ENCODE measurements at regions not wholly inside any gene's neighbourhood (a gene's known extent, or its start where the extent isn't known, plus 50 kb on each side); places are given as distances from the start of the nearest gene placed in this dataset.

DNA sequence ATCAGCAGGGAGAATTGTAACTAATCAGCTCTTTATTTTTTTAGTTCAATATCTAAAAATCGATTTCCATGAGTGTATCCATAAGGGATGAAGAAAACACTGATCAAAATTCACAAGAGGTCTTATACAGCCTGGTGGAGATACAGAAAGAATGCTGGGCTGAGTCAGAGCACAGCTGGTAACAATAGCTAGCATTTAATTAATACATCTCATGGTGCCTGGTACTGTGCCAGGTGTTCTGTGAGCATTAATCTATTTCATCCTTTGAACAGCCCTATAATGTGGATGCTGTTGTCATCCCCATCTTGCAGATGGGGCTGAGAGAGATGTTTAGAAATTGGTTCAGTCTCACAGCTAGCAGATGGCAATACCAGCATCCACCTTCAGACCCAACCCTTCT lies 250.9 kb upstream of the RPS6KA3 start:
- no peak for DNase-seq

DNA sequence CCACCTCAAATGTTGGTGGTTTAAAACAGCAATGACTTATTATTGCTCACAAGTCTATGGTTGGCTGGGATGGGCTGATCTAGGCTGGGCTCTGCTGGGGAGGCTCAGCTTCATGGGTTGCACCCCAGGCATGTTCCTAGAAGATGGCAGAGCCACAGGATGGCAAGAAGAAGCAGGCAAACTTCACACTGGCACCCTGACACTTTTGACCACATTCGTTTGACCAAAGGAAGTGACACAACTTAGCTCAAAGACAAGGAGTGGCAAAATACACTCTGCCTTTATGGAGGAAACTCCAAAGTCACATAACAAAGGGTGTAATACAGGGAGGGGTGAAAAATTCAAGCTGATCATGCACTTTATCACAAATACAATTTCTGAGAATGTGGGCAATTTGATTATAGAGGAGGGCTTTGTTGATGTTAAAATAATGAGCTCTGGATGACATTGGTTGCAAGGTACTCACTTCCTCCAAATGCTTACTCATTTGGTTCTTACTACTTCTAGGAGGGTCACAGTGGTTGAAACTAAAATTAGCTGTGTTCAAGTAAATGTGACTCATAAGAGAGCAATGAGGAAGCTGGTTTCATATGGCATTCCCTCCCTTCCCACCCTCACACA lies 249.2 kb upstream of the RPS6KA3 start:
- no peak for DNase-seq

DNA sequence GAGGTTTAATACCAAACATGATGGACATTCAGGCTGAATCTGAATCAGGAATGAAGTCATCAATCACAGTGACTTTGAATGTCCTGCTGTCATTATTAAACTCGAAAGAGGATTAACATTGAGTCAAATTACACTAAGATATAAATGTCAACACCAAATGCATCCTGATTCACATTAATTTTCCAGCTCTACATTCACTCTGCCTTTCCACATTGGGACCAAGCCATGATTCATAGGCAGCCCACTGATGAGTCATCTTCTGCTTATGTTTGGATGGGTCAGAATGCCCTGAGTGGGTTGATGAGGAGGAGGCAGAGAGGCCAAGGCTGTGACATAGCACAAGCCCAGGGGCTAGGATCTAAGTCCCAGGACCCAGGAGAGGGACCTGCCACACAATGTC lies 247.6 kb upstream of the RPS6KA3 start:
- no peak for DNase-seq

DNA sequence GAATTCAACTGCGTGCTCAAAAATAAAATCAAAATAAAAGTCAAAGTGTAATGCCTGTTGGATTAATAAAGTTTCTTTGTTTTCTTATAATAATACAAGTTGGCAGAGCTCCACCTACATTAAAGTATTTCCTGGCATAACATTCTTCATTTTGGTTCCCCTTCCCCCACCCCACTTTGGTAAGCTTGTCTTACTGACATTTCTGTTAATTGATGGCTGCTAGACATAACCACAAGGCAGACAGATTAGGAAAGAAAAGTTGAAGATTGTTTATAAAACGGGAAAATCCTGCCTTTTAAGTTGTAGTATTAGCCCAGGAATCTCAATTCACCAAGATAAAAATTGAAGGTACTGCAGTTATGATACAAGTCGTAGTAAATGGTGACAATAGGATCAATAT lies 246.5 kb upstream of the RPS6KA3 start:
- no peak for DNase-seq

DNA sequence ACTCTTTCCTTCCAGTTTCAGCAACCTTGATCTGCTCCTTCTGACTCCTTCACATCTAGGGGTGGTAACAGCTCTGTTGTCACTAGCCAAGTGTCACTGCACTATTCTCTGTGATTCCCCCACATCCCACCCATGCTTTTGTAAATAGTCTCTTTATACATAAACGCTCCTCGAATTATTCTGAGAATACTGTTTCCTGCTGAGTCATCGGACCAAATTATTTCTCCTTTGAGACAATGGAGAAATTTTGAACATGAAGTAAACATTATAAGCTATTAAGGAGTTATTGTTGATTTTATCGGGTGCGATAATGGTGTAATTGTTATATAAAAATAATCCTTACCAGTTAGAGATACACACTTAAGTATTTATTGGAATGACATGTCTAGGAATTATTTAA lies 245.1 kb upstream of the RPS6KA3 start:
- no peak for DNase-seq

DNA sequence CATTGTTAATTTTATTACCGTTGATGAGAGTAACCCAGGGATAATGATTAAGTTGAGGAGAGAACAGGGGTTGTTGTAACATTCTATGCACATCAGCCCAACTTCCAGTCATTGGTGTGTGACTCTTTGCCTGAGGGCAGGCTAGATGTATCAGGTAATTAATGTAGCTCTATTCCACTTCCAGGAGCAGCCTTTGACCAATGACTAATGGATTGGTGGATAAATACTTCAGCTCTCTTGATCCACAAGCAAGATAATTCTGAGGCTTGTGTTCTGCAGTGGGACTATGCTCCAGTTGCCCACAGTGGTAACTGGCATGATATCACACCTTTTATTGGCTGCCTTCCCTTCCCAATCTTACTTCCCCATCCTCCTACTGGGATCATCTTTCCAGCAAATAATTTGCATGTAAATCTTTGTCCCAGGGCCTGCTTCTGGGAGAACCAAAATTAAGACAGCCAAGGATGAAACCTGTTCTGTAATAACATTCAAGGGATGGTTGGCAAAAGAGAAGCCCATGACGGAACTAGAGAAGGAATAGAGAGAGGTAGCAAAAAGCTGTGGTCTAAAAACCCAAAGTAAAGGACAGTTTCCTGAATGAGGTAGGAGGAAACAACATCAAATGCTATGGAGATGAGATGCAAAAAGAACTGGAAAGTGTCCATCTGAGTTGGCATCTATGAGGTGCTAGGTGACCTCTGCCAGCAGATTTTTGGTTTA lies 241.4 kb upstream of the RPS6KA3 start:
- no peak for DNase-seq

DNA sequence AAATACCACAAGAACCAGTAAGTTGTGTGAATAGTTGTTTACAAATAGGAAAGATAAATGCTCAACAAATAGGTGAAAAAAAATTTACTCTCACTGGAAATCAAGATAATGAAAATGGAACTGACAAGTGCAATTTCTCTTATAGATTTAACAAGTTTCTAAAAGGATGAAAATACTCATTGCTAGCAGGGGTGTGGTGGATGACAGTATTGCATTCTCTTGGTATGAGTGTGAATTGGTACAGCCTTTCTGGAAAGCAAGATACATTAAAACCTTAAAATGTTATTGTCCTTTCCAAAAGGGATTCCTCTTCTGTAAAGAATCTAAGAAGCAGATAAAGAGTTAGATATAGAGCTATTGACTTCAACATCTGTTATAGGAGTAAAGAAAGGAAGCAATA lies 240.0 kb upstream of the RPS6KA3 start:
- DNase-seq, result no peak

DNA sequence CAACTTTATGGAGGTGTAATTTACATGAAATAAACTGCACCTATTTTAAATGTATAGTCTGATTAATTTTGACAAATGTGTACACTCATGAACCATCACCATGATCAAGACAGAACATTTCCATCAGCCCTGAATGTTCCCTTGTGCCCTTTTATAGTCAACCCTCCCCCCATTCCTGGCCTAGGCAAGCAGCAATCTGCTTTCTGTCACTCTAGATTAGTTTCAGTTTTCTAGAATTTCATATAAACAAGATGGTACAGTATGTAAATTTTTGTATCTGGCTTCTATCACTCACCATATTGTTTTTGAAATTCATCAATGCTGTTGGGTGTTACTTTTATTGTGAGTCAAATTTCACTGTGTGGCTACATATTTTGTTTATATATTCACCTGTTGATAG lies 234.2 kb upstream of the RPS6KA3 start:
- no peak for DNase-seq

DNA sequence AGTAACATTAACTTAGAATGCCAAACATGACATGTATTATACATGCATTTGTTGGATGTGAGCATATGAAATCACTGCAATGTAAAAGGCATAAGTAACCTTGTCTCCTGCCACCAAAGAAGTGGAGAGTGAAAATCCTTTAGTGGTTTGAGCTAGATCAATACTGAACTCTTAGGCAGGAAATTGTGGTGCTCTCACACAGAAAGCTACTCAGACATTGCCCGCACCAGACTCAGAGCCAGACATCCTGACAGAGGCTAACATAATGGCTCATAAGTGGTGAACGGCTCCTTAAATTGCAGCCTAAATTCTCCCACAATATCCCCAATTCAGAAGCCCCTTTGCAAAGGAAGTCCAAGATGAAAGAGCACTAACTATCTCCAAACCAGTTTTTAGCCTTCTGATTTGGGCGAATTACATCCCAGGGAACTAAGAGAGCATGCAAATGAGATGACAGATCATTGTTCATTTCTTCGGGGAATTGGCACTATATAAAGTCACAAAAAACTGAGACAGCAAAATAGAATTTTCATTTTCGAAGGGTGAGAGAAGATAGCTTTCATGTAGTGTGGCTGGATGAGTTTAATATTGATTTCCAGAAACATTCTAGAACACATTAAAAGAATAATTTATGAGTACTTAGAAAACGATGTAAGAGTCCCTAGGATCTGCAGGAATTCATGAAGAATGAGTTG lies 233.6 kb upstream of the RPS6KA3 start:
- no peak for DNase-seq

DNA sequence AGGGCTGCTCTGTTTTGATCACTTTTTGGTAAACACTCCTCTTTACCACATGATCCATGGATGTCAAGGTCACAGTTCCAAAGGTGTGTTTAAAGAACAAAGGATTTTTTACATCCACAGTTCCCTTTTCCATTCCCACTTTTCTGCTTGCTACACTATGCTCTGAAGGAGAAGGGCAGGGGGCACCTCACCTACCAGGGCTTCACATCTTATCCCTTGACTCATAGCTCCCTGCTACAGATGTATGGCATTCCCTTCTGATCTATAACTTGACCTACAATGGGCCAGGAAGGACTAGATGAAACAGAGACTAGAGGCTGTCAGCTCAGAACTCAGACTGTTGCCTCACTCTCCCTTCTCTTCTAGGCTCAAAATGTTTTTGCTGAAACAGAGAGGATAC lies 233.1 kb upstream of the RPS6KA3 start:
- no peak for DNase-seq

DNA sequence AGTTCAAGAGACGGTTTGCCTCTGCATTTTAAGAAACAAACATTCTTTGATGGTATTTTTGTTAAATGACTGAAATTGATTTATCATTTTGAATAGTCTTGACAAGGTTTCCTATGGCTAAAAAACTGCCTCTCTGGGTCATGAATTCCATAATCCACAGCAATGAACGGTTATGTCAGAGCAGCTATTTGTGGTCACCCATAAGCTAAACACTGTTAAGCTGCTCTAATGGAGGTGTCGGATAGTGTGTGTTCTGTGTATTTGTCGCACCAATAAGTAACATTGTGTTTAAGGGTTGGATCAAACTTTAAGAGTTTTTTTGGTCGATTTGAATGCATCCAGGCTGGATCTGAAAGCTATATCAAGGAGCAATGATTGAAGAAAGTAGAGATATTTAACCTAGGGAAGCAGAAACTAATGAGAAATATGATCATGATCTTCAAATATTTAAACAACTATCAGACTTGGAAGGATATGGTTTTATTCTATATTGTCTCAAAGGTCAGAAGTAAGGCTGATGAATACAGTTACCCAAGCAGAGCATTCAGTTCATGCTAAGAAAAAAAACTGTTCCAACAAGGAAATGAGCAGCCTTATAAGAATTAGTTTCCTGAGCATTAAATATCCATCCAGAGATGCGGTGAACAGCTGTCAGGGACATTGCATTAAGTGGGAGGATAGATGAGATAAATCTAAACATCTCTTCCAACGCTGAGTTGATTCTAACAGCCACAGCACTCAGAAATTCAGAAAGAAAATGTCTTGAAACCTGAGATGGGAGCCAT lies 232.3 kb upstream of the RPS6KA3 start:
- no peak for DNase-seq

DNA sequence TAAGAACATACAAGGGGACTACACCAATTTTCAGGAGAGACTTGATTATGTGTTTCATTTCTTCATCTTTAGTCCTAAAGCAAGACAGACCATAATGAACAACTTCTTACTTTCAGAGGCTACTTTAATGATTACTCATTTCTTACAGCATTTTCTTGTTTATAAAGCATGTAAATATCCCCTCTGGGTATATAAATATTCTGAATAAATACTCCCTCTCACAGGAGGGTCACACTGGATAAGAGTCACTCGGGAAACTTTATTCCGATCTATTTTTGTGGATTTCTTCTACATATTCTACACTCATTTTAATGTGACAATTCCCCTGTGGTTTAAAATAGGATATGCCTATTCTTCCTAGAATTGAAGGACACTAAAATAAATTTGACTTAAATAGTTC lies 228.9 kb upstream of the RPS6KA3 start:
- no peak for DNase-seq

DNA sequence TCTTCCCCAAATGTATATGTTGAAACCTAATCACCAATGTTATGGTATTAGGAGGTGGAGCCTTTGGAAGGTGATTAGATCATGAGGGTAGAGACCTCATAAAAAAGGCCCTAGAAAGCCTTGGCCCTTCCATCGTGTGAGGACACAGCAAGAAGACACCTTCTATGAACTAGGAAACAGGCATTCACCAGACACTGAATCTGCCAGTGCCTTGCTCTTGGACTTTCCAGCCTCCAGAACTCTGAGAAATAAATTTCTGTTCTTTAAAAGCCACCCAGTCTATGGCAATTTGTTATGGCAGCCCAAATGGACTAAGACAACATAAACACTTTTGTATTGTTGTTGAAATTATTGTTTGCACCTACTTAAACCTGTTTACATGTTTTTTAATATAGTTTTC lies 221.8 kb upstream of the RPS6KA3 start:
- no peak for DNase-seq

DNA sequence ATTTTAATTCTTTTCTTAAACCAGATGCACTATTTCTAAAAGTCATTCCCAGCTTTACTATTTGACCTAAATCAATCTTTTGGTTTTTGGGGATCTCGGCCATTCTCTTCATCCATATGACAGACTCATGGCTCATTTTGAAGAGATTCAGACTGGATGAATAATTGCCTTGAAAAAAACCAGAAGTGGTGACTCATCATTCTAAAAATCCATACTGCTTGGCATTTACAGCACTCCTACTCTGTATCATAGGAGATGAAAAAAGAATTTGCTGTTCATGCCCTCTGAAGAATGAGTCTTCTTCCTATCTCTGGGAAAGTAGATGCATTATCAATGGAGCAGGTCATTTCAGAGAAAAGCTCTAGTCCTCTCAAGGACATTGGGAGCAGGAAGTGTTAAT lies 220.5 kb upstream of the RPS6KA3 start:
- no peak for DNase-seq

DNA sequence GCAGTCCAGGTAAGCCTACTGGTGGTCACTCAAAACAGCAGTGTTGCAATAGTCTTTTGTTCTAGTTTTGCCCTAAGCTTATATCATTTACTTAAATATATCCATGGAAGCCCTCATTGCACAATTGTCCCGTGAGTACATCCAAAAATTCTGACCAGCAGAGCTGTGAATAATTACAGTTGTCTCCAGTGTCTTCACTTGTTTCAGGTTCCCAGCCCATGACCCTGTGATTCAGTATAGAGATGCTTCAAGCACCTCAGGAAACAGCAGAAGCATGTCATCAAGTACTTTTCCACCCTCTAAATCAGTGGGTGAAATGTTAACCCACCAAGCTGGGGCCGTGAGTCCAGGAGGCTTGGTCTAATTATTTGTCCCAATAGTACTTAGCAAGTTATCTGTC lies 214.9 kb upstream of the RPS6KA3 start:
- DNase-seq, result no peak

DNA sequence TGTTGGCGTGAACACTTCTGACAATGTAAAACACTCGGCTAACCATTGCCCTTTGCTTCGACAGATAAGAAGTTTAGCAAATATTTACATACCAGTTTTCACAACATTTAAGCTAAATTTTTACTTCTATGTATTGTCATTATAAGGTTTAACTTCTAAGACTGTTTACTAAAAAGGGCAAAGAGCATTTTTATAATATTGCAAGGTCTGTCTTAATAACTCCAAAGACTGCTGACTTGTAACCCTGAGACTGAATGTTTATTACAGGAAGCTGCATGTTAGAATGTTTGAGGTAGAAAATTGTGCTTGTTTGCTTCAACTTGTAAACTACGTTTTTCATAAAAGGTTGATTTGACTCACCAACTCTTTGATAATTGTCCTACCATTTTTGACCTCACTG lies 213.2 kb upstream of the RPS6KA3 start:
- no peak for DNase-seq

DNA sequence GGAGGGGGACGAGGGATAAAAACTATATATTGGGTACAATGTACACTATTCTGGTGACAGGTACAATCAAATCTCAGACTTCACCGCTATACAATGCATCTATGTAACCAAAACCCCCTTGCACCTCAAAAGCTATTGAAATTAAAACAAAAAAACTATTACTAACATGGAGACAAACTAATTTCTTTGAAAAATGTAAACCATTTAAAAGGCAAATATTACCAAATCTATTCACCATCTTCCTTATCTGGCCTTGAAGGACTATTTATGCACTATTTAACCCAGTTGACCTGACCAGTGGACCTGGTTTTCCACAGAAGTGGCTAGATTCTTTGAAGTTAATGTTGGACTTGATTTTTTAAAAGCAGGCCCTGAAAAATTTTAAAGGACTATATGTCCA lies 212.3 kb upstream of the RPS6KA3 start:
- DNase-seq, result no peak

DNA sequence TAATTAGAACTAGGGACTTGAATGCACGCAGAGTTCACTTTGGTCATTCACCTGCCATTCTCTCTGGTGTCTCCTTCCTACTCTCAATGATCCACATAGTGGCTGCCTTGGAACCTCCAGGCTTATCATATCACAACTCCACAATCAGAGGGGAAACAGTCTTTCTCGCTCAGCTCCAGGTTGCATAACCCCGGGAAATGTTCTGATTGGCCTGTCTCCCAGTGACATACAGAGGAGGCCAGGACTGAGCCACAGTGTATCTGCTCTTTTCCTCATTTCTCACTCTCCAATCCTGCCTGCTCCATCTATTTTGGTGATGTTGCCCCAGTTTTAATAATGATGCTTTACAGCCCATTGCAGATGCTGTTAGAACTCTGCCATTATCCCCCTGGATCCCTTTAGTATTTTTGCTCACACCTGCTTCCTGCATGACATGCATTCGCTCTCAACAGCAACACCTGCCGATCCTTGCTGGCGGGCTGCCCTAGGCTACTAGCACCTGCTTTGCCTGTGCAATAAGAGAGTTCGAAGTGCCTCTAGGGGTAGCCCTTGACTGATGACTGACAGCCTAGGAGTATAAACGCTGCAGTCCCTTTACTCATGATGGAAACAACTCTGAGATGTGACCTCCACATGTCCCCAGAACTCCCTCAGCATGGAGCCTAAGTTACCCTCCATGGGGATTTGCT lies 211.3 kb upstream of the RPS6KA3 start:
- peak; percentile 78 for DNase-seq

DNA sequence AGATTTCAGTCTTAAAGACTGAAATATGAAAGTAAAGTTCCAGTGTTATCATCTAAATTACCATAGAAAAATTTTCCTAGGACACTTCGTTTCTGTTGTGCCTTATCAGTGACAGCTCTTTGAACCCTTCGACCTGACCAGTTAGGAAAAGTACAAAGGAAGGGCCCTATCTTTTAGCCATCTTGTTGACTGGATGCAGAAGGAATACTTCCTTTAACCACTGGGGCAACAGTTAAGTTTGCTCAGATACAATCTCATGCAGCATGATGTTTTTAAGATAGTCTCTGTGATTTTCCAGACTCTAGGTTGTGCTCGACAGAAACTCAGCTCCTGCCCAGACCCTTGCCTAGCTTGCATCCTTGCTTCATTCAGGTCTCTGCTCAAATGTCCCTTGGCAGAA lies 210.5 kb upstream of the RPS6KA3 start:
- no peak for DNase-seq

DNA sequence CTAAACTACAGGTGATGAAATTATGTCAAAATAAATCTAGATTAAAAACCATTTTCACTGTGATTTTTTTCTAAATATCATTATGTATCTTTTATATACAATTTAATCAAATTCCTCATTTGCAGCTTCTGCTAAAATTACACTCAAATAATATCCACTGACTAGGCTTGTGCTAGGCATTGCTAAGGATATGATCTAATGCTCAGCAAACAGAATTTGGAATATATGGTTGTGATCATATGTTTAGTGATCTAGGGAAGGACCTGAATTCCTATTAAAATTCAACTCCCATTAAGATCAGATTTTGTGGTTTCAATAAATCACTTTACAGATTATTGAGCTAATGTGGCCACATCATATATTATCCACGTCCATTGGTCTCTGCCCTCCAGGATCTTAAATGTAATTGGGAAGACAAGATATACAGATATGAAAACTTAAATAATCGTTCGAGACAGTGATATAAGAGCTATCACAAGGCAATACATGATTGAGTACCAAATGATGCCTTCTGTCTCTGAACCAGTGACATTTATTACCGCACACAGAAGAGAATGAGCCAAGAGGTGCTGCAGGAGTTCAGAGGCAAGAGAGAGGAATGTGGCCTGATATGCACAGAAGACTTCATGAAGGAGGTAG lies 206.0 kb upstream of the RPS6KA3 start:
- no peak for DNase-seq

DNA sequence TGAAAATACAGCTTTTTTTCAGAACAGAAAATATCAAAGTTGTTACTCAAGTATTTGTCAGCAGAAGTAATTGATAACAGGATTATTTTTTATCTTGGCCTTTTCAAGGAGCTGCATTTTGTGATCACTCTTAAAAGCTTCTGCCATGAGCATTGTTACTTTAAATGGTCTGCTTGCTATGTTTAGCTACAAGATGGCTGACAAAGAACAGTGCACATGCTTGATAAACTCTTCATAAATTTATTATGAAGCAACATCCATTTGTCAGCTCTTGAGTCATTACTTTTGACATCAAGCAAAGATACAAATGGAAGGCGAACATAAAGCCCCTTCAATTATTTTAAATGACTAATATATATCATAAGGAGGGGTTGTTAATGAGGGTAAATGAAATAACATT lies 205.4 kb upstream of the RPS6KA3 start:
- DNase-seq, result no peak

DNA sequence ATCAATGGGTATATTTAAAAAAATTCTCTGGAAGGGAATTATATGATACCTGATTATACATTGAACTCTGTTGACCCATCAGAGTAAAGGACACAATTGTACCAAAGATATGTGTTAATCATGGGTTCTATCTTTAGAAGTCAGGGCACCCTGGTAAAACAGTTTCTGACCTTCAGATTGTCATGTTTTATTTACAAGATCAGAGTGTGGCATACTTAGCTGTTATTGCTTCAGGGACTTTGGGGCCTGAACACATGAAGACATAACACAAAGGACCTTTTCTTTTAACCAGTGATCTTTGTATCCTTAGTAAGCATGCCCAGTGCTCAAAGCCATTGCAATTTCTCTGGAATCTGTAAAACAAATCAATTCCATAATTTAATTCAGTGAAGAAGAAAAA lies 204.8 kb upstream of the RPS6KA3 start:
- no peak for DNase-seq

Data from NCI-H774 (cell line).